Right lobe of liver (tissue), 4 donors: ENCODE measurements at regions not wholly inside any gene's neighbourhood (a gene's known extent, or its start where the extent isn't known, plus 50 kb on each side); places are given as distances from the start of the nearest gene placed in this dataset.

Source experiments
- POLR2A ChIP-seq: fragments of 450-650 bp; IDR thresholded peaks from one replicate; pipeline ENCODE4 v1.6.1; 2017; ENCODE audit warnings: antibody characterized with exemption, mild to moderate bottlenecking
- TF ChIP-seq, protein P1 (sequence below), 4 donors: fragments of 200-600 bp in 3 of 4; fragments of 450-650 bp in 1 of 4; IDR thresholded peaks; one replicate each; pipeline versions ENCODE4 v1.5.1 to v1.8.0; 2016 to 2022; ENCODE audit warnings: antibody characterized with exemption in 4 of 4, mild to moderate bottlenecking in 2 of 4
- donor health status: DM: no; HTN: no; CAD: no.
- donor health status: DM: no; HTN: no; CAD: no.
- donor health status: DM: no; HTN: yes; CAD: no.

DNA sequence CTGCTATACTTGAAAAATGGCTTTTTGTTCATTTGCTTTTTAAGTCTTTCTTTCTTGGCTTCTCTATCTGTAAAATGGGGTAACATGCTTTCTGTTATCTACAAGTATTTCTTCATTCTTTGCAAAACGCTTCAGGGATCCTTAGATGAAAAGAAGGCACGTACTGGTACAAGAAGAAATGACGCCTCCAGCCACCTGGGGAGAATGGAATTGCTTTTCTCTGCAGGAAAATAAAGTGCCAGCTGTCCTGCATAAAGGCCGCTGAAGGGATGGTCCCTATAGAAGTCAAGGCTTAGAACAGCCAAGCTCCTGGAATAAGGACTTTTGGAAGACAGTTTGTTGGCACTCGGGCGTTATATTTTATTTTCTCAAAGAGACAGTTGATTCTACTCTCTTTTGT is 210.8 kb upstream of the RASGEF1B start:
- TF ChIP-seq, protein P1, sequence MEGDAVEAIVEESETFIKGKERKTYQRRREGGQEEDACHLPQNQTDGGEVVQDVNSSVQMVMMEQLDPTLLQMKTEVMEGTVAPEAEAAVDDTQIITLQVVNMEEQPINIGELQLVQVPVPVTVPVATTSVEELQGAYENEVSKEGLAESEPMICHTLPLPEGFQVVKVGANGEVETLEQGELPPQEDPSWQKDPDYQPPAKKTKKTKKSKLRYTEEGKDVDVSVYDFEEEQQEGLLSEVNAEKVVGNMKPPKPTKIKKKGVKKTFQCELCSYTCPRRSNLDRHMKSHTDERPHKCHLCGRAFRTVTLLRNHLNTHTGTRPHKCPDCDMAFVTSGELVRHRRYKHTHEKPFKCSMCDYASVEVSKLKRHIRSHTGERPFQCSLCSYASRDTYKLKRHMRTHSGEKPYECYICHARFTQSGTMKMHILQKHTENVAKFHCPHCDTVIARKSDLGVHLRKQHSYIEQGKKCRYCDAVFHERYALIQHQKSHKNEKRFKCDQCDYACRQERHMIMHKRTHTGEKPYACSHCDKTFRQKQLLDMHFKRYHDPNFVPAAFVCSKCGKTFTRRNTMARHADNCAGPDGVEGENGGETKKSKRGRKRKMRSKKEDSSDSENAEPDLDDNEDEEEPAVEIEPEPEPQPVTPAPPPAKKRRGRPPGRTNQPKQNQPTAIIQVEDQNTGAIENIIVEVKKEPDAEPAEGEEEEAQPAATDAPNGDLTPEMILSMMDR (IDR thresholded peaks at IDR 0.05), result no peak
- no peak for TF ChIP-seq POLR2A
